ENCODE measurements at regions not wholly inside any gene's neighbourhood (a gene's known extent, or its start where the extent isn't known, plus 50 kb on each side); places are given as distances from the start of the nearest gene placed in this dataset.

DNA sequence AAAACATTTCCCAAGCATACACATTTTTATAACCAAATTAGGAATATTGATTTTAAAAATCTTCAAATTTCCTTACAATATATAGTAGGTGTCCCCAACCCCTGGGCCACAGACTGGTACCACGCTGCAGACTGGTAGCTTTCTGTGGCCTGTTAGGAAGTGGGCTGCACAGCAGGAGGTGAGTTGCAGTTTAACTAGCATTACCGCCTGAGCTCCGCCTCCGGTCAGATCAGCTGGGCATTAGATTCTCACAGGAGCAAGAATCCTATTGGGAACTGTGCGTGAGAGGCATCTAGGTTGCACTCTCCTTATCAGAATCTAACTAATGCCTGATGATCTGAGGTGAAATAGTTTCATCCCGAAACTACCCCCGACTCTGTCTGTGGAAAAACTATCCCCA lies 62.1 kb downstream of the ZWINT start:
- Histone ChIP-seq H3K4me1 (ENCODE audit: insufficient read depth, low read length) (no peaks in the 10 kb centered on the region), H3K27me3 (ENCODE audit: control insufficient read depth in 1 of 2, insufficient read depth in 2 of 2, low read length in 2 of 2) (no peaks in the 10 kb centered on the region), H3K9me3 (ENCODE audit: control insufficient read depth in 1 of 2, insufficient read depth in 1 of 2, low read length in 2 of 2) (peaks cover 0 to 1% of the 10 kb centered on the region in 2 experiments), H3K36me3 (ENCODE audit: insufficient read depth, low read length) (no peaks in the 10 kb centered on the region), H3K27ac (ENCODE audit: low read depth in 1 of 2, low read length in 2 of 2) (no peak overlapping the region), H3K4me3 (ENCODE audit: low read length) (no peak overlapping the region)
- intact Hi-C loops (cut with DNase I, micrococcal nuclease) = no loop called here
- ChIA-PET POLR2A (no interaction called here), CTCF (no interaction called here)
- H3K4me1 Mint-ChIP-seq (ENCODE audit: low read depth) = no peaks in the 10 kb centered on the region
- TF ChIP-seq, protein P1, sequence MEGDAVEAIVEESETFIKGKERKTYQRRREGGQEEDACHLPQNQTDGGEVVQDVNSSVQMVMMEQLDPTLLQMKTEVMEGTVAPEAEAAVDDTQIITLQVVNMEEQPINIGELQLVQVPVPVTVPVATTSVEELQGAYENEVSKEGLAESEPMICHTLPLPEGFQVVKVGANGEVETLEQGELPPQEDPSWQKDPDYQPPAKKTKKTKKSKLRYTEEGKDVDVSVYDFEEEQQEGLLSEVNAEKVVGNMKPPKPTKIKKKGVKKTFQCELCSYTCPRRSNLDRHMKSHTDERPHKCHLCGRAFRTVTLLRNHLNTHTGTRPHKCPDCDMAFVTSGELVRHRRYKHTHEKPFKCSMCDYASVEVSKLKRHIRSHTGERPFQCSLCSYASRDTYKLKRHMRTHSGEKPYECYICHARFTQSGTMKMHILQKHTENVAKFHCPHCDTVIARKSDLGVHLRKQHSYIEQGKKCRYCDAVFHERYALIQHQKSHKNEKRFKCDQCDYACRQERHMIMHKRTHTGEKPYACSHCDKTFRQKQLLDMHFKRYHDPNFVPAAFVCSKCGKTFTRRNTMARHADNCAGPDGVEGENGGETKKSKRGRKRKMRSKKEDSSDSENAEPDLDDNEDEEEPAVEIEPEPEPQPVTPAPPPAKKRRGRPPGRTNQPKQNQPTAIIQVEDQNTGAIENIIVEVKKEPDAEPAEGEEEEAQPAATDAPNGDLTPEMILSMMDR (IDR thresholded peaks at IDR 0.05) = no peak
- no peaks in the 10 kb centered on the region for H3K9me3 Mint-ChIP-seq
- H3K27me3 Mint-ChIP-seq = no peaks in the 10 kb centered on the region
- H3K36me3 Mint-ChIP-seq (ENCODE audit: low read depth) = no peaks in the 10 kb centered on the region
- DNase-seq (no peak), ATAC-seq (ENCODE audit: poor library complexity) (no peak)
- H3K4me3 Mint-ChIP-seq = no peak overlapping the region
- no peak overlapping the region for H3K27ac Mint-ChIP-seq

GRCh38 chr10:56296618-56297017 lies 64.4 kb downstream of the ZWINT start:
- no peaks in the 10 kb centered on the region for H3K27me3 Mint-ChIP-seq
- TF ChIP-seq, protein P1 (IDR thresholded peaks at IDR 0.05) = no peak
- intact Hi-C loops (cut with DNase I, micrococcal nuclease) = no loop called here
- no peaks in the 10 kb centered on the region for H3K4me1 Mint-ChIP-seq (ENCODE audit: low read depth)
- no peaks in the 10 kb centered on the region for H3K4me1 ChIP-seq (ENCODE audit: insufficient read depth, low read length)
- no peak overlapping the region for H3K27ac ChIP-seq (ENCODE audit: low read depth in 1 of 2, low read length in 2 of 2)
- H3K4me3 ChIP-seq (ENCODE audit: low read length) = no peak overlapping the region
- H3K9me3 ChIP-seq (ENCODE audit: control insufficient read depth in 1 of 2, insufficient read depth in 1 of 2, low read length in 2 of 2) = peaks cover 0 to 6% of the 10 kb centered on the region in 2 experiments
- no peak for ATAC-seq (ENCODE audit: poor library complexity)
- no peaks in the 10 kb centered on the region for H3K36me3 Mint-ChIP-seq (ENCODE audit: low read depth)
- ChIA-PET POLR2A (no interaction called here), CTCF (no interaction called here)
- no peaks in the 10 kb centered on the region for H3K36me3 ChIP-seq (ENCODE audit: insufficient read depth, low read length)
- no peak overlapping the region for H3K4me3 Mint-ChIP-seq
- H3K27ac Mint-ChIP-seq = no peak overlapping the region
- H3K9me3 Mint-ChIP-seq = peaks cover 2% of the 10 kb centered on the region
- DNase-seq = no peak
- no peaks in the 10 kb centered on the region for H3K27me3 ChIP-seq (ENCODE audit: control insufficient read depth in 1 of 2, insufficient read depth in 2 of 2, low read length in 2 of 2)

DNA sequence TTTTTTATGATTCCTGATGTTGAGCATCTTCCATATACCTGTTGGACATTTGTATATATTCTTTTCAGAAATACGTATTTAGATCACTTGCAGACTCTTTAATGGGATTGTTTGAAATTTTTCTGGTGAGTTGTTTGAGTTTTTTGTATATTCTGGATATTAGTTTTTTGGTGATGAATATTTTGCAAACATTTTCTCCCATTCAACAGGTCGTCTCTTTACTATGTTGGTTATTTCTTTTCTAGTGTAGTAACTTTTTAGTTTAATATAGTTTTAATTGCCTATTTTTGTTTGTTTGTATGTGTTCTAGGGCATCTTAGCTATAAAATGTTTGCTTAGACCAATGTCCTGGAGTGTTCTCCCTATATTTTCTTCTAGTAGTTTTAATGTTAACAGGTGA lies 72.7 kb downstream of the ZWINT start:
- Mint-ChIP-seq H3K4me3 (no peak overlapping the region), H3K9me3 (peaks cover 2% of the 10 kb centered on the region), H3K4me1 (ENCODE audit: low read depth) (no peaks in the 10 kb centered on the region), H3K27me3 (no peaks in the 10 kb centered on the region), H3K27ac (no peak overlapping the region), H3K36me3 (ENCODE audit: low read depth) (no peaks in the 10 kb centered on the region)
- H3K4me3 ChIP-seq (ENCODE audit: low read length) = no peak overlapping the region
- H3K9me3 ChIP-seq (ENCODE audit: control insufficient read depth in 1 of 2, insufficient read depth in 1 of 2, low read length in 2 of 2) = no peaks in the 10 kb centered on the region
- intact Hi-C loops (cut with DNase I, micrococcal nuclease) = no loop called here
- no peaks in the 10 kb centered on the region for H3K27me3 ChIP-seq (ENCODE audit: control insufficient read depth in 1 of 2, insufficient read depth in 2 of 2, low read length in 2 of 2)
- no peaks in the 10 kb centered on the region for H3K36me3 ChIP-seq (ENCODE audit: insufficient read depth, low read length)
- H3K4me1 ChIP-seq (ENCODE audit: insufficient read depth, low read length) = no peaks in the 10 kb centered on the region
- ChIA-PET POLR2A (no interaction called here), CTCF (no interaction called here)
- no peak for DNase-seq
- no peak for ATAC-seq (ENCODE audit: poor library complexity)
- TF ChIP-seq, protein P1 (IDR thresholded peaks at IDR 0.05) = no peak
- no peak overlapping the region for H3K27ac ChIP-seq (ENCODE audit: low read depth in 1 of 2, low read length in 2 of 2)
